GM18861 (cell line): ENCODE measurements at regions not wholly inside any gene's neighbourhood (a gene's known extent, or its start where the extent isn't known, plus 50 kb on each side); places are given as distances from the start of the nearest gene placed in this dataset.
"Not testable (repeated sequence)": the region's sequence is repeated elsewhere in the genome, so short reads cannot be mapped to it uniquely, and the experiment has no call there.

ENCODE experiments used
- ATAC-seq: cut with Tn5 transposase; IDR thresholded peaks from one replicate; pipeline ENCODE4 v1.9.1; 2021; ENCODE audit not compliant: unreplicated experiment

DNA sequence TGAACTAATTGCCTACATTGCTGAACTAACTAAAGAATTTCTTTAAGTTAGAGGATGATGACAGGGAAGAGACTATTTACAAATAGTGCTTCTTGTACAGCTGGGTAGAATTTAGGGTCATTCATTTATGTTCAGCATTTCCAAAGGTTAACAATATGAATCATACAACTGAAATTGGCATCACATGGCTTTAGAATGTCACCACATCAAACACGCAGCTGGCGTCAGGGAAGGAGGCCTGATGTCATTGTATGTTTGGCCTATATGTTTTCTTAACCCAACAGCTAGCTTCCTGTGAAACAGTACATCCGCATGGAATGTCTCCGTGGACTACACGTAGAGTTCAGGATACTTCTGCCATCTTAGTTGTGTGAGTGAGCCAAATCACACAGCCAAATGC is 99.0 kb upstream of the TNFSF11 start:
- no peak for ATAC-seq

DNA sequence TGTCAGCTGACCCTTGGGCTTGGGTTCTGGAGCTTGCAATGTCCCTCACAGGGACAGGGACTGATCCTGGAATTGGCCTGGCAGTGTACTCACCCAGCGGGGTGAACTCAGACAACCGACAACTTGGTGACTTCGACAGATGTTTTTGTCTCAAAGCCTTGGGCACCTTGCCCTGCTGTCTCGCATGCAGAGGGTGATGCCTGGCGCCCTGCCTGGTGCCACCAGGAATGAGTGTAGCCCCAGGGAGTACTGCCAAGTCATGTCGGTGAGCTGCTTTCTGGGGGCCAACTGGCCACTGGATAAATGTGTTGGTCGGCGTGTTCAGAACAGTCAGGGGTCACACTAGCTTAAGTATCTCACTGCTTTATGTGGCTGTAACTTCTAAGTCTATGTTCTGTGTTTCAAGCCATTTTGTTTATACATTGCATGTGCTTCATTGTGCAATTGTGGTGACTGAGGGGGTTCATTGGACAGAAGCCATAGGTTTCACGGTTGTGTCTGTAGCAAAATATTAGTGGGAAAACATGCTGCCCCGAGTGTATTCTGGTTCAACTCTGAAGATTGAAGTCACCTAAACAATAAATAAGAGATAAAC is 96.3 kb upstream of the TNFSF11 start:
- no peak for ATAC-seq

DNA sequence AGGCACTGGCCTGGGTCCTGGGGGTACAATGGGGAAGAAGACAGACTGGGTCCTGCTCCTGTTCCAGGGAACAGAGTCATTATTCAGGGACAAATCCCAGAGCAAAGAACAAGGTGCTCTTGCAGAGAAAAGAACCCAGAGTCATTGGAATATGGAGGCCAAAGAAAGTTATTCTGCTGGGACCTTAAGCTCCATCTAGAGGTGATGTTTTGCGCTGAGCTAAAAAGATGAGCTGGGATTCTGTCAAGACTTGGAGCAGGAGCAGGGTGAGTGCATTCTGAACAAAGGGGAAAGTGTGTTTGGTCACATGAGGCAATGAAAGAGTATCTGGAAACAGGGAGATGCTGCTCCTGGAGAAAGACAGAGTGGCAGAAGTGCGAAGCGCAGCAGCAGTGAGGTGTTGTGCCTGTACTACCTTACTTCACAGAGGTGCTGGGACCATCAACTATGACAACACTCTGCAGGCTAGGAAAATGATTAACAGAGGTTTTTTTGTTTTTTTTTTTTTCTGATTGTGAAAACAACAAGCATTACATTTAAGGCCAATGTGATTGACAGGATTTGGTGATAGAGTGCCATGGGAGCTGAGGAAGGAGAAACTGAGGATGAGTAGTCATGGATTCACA is 95.3 kb upstream of the TNFSF11 start:
- no peak for ATAC-seq

DNA sequence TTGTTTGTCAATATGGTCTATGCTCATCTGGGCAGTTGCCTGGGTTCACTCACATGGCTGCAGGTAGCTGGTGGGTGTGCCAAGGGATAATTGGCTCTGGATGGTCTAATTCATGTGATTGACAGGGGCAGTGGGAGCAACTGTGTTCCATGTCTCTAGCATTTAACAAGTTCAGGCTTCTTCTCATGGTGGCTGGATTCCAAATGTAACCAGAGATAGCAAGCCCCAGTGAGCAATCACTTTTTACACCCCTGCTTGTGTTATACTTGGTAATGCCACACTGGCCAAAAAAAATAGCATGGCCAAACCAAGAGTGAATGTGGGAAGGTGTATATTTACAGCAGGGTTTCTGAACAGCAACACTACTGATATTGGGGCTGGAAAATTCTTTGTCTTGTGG is 89.6 kb upstream of the TNFSF11 start:
- no peak for ATAC-seq

DNA sequence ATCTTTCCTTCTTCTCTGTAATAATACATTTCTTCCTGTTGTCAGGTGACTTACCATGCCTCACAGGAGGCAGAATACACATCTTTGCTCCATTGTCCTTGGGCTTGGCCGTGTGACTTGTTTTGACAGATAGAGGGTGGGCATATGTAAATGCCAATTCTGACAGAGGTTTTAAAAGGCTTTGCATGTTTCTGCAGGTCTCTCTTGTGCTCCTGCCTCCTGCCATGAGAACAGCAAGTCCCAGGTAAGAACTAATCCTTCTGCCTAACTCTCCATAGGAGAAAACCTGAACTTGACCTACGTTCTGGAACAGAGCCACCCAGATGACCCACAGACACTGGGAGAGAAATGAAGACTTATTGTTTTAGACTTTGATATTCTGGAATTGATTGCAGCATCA is 88.7 kb upstream of the TNFSF11 start:
- ATAC-seq = no peak

DNA sequence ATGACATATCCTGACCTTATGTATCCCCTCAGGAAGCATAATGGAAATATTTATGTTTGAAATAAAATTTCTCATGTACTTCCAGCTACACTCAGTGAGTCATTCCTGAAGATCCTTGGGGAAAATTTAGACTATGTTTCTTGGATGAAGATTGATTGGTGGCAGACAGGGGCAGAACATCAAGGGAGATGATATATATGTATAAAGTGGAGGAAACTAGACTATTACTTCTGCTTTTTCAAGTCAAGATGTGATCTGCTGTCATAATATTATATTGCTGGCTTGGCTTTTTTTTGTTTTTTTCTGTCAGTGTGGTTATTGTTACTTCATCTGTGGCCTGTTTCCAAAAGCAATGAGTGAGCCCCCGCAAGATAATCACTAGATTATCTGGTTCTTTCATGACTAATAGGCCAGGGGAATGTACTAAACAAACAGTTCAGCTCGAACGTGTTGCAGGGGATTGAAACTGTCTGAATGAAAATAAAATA is 87.2 kb upstream of the TNFSF11 start:
- ATAC-seq = no peak

DNA sequence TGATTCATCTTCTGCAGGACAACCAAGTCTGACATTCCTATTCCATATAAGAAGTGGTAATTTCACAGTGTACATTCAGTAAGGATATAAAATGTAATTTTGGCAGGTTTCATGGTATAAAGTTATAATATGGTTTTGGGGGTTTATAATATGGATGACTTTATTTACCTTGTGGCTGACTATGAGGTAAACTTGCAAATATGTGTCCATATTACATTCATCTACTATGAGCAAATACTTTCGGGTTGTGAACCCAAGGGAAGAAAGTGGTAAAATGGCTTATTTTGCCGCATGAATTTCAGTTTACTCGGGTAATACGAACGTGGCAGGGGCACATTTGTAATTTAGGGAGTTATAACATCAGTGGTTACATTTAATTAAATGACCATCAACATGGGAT is 86.7 kb upstream of the TNFSF11 start:
- ATAC-seq = no peak

DNA sequence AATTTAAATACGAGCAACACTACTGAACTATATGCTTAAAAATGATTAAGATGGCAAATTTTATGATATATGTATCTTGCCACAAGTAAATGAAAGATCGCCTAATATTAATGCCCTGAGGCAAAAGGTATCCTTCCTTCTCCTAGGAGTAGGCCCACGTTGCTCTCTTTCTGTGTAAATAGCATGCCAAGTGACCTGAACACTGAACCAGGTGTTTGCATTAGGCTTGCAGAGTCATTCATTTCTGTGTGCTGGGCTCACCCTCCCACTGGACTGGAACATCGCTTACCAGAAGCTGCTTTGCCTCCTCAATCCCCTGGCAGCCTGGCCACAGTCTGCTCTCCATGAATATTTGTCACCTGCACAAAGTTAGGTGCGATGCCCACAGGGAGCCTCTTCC is 83.3 kb upstream of the TNFSF11 start:
- ATAC-seq = no peak

DNA sequence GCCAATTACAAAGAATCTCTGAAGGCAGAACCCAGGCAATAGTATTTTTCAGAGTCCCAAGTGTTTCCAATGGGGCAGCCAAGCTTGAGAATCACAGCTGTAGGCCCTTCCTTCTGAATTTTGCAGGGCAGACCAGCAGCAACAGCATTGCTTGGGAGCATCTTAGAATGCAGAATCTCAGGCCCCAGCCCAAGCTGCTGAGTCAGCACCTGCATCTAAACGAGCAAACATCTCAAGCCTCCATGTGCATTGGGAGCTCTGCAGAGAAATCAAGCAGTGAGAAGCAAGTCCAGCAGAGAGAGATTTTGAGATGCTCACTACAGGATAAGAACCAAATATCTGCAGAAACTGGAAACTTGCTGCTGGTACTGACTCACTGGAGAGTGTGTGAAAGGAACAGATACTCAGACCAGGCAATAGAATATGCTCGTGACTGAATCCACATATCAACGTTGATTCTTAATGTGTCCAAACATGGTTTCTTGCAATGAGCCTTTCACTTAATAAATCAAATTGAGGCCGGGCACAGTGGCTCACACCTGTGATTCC is 81.5 kb upstream of the TNFSF11 start:
- ATAC-seq = no peak

DNA sequence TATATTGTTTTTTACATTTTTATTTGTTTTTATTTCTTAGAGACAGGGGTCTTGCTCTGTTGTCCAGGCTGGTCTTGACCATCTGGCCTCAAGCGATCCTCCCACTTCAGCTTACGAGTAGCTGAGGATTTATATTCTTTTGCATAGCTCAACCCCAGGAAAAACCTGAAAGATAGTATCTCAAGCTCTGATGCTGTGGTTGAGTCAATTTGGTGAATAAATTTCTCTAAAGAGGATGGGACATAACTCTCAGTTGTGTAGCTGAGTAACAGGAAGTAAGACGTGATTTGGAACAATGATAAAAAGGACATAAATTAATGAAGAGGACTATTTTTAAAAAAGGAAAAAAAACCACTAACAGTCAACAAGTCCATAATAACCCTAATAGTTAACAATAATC is 79.8 kb upstream of the TNFSF11 start:
- ATAC-seq = no peak

DNA sequence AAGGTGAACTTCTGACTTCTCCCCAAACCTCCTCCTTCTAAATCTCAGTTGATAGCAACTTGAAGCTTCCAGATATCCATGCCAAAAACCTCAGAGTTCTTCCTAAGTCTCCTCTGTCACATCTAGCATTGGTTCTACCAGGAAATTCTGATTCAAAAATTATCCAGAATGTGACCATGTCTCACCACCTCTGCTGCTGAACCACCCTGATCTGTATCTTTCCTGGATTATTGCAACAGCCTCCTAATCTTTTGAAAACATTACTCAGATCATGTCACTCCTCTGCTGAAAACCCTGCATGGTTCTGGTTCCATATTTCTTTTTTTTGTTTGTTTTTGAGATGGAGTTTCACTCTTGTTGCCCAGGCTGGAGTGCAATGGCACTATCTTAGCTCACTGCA is 78.7 kb upstream of the TNFSF11 start:
- no peak for ATAC-seq

DNA sequence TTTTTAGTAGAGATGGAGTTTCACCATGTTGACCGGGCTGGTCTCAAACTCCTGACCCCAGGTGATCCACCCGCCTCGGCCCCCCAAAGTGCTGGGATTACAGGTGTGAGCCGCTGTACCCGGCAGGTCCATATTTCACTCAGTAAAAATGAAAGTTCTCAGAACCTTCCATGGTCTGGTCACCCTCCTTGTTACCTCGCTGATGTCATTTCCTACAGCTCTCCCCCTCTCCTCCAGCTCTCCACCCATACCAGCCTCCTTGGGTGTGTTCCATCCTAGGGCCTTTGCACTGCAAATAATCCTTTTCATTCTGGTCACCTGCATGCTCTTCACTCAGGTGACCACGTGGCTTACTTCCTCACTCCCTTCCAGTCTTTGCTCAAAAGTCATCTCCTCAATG is 78.2 kb upstream of the TNFSF11 start:
- ATAC-seq = no peak

DNA sequence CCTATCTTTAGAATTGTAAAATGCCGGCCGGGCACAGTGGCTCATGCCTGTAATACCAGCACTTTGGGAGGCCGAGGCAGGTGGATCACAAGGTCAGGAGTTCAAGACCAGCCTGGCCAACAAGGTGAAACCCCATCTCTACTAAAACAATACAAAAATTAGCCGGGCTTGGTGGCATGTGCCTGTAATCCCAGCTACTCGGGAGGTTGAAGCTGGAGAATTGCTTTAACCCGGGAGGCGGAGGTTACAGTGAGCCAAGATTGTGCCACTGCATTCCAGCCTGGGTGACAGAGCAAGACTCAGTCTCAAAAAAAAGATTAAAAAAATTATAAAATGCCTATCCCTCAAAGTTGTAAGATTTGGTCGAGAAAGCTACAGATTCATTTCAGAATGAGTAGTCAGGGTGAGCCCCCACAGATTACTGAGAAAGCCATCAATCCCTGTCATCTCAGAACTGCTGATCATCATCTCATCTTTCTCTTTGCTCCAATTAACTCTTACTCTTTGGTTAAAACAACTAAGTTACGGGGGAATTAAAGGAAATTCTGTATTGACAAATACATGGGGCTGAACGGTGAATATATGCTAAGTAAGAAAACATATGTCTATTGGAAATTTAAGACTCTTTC is 76.9 kb upstream of the TNFSF11 start:
- not testable (repeated sequence) for ATAC-seq

DNA sequence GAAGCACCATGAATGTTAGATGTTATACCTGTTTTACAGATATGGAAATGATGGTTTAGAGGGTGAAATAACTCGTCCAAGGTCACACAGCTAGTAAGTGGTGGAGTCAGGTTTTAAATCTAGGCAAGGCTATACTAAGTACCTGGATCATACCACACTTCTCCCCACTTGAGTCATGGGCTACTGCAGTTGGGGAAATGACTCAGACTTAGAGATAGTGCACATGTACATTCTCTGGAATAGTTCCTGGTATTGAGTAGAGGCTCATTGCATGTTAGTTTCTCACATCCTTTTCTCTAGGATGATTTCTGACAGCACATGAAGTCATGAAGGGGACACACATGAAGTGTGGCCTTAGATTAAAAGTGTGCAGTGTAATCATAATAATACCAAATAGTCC is 76.2 kb upstream of the TNFSF11 start:
- ATAC-seq = peak; percentile 89

DNA sequence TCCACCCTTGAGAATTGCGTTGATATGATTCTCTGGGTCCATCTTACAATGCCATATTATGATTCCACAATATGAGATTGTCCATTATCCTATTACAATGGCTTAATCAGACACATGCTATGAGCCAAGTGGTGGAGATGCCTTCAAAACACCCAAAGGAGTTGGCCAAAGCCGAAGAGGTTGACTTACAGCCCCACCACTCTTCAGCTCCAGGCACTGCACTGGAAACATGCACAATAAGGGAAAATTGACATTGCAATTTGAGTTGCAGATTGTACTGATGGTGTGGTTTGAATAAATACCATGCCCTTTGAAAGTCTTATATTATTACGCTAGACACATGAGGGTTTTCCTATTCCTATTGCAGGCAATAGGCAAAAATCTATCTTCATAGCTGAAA is 75.4 kb upstream of the TNFSF11 start:
- no peak for ATAC-seq
